Stimulated activated CD8-positive, alpha-beta memory T cell treated with anti-CD3 and anti-CD28 coated beads, Interleukin-12 subunit alpha, Interleukin-12 subunit beta, amount 100 ng/mL, for 1 hour (primary cell): ENCODE measurements at regions not wholly inside any gene's neighbourhood (a gene's known extent, or its start where the extent isn't known, plus 50 kb on each side); places are given as distances from the start of the nearest gene placed in this dataset.
"Not testable (repeated sequence)": the region's sequence is repeated elsewhere in the genome, so short reads cannot be mapped to it uniquely, and the experiment has no call there.

Source experiments
- DNase-seq: peaks from one replicate; pipeline ENCODE4 v3.0.0-alpha.2; 2020; ENCODE audit warnings: low read depth

DNA sequence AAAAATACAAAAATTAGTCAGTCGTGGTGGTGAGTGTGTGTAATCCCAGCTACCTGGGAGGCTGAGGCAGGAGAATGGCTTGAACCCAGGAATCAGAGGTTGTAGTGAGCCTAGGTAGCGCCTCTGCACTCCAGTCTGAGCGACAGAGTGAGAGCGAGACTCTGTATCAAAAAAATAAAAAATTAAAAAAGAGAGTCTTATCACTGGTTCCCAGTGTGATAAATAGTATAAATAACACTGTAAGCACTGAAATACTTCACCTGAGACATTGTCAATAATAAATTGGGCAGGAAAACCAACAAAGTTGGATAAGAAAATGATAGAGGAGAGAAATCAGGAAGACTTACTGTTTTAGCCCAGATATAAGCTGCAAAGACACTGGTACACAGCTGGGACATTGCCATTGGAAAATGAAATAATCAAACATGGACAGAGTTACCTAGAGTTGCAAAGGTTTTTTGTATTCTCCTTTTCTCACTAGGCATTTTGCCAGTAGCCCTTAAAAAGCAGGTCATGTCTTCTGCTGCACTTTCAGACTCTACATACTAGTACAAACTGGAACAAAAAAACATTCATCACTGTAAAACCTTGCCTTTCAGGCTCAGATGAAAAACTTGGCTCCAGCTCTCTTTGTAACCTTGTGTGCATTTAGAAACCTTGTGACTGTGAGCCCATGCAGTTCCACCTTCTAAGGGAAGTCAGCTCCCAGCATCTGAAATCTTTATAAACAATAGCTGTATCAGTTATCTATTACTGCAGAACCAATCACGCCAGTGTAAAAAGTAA lies 55.0 kb upstream of the PPP1R2C start:
- no peak for DNase-seq

DNA sequence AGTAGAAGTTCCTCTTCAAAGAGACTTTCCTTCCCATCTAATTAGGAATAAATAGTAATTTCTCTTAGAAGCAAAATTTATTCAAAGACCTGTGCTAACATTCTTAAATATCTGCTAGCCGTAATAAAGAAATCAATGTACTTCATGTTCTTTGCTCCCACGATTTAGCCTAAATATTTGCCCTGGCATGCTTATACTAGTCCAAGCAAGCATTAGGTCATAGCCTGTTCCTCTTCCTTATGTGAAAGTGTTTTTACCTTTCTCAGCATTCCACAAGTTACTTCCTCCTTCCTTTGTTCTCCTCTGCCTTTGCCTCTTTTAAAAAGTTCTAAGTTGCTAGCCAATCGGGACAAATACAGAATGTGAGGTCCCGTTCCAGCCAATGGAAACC lies 55.6 kb upstream of the PPP1R2C start:
- DNase-seq = not testable (repeated sequence)

- DNase-seq = no peak
Measured at GRCh38 chrX:42837101-42837726, 59.3 kb upstream of the PPP1R2C start.

- no peak for DNase-seq
Measured at GRCh38 chrX:42837747-42838146, 59.8 kb upstream of the PPP1R2C start.

- no peak for DNase-seq
Measured at GRCh38 chrX:42839632-42840031, 61.7 kb upstream of the PPP1R2C start.

DNA sequence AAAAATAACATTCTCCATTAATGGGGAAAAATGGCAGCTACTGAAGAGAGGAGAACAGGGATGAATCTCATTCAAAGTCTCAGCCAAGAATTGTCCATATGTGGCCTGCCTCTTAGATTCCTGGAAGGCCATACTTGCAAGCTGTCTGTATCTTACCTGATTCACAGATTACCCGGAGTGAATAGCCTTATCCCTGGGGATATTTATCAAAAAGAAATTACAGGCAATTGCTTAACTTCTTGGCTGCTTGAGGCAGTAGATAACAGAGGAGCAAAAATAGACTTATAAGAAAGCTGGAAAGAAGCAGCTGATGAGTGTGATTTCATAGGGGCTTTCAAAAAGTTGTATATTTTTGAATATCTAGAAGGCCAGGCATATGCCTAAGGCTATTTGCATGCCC lies 68.8 kb upstream of the PPP1R2C start:
- DNase-seq = no peak

DNA sequence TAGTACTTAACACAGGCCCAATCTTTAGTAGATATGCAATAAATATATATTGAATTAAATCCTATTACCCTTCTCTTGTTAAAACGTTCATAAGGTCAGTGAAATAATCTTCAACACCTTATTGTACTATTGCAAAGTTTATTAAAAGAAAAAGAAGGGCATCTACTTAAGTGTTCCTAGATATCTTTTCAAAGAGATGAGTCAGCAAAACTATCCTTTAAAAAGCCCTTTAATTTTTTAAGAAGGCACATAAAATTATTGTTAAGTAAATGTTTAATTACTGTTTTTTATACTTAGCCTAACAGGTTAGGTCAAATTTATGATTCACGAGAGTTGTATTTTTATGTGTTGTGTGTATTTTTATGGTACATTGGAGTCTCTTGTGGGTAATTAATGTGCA lies 77.3 kb upstream of the PPP1R2C start:
- DNase-seq = no peak

- DNase-seq = no peak
Measured at GRCh38 chrX:42857766-42858165, 79.8 kb upstream of the PPP1R2C start.

DNA sequence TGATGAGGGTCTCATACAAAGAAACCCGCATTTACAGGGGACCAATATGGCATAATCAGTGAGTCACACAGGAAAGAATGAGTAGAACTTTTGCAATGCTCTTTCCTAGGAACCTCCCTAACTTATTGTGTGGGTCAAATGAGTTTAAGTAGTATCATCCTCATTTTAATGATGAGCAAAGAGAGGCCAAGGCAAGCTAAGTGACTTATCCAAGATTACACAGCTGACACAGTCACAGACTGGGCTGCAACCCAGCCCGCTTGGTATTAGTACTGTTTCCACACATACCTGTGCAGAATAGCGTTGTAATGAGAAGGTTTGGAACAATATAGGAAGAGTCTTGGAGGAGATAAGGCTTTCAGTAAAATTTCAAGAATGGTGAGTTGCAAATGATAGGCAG lies 91.0 kb upstream of the PPP1R2C start:
- DNase-seq = no peak

- DNase-seq = no peak
Measured at GRCh38 chrX:42869659-42870476, 91.9 kb upstream of the PPP1R2C start.

DNA sequence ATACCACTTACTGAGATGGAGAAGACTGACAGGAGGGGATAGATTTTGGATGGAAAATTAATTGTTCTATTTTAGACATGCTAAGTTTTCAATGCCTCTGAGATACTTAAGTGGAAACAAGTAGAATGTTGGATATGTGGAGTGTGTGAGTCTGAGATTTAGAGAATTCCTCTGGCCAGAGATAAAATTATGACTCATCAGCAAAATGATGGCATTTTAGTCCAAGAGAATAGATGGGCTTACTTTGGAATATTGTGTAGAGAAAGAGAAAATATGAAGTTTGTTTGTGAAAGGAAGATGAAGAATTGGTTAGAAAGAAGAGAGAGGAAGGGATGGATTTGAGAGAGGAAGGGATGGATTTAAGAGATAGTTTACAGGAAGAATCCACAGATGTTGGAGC lies 108.6 kb upstream of the PPP1R2C start:
- no peak for DNase-seq

- DNase-seq = no peak
Measured at GRCh38 chrX:42900947-42901346, 123.0 kb upstream of the PPP1R2C start.

DNA sequence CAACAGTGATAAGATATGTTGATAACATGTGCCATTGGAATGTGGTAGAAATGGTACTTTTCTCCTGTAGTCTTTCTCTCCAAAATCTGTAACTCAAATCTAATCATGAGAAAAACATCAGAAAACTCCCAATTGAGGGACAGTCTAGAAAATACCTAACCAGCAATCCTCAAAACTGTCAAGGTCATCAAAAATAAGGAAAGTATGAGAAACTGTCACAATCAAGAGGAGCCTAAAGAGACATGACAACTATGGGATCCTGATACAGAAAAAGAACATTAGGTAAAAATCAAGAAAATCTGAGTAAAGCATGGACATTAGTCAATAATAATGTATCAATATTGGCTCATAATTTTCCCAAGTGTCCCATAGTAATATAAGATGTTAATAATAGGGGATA lies 124.5 kb upstream of the PPP1R2C start:
- no peak for DNase-seq

DNA sequence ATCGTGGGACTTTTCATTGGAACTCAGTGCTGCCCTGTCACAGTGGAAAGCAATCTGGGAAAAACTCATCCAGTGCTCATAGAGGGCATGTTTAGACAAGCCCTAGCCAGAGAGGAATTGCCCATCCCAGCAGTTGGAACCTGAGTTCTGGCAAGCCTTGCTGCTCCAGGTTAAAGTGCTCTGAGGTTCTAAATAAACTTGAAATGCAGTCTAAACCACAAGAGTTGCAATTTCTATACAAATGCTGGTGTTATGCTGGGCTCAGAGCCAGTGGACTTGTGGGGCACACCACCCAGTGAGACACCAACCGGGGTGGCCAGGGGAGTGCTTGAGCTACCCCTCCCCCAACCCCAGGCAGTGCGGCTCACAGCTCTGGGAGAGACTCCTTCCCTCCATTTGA lies 142.8 kb upstream of the PPP1R2C start:
- no peak for DNase-seq

- DNase-seq = no peak
Measured at GRCh38 chrX:42930071-42930470, 152.1 kb upstream of the PPP1R2C start.

DNA sequence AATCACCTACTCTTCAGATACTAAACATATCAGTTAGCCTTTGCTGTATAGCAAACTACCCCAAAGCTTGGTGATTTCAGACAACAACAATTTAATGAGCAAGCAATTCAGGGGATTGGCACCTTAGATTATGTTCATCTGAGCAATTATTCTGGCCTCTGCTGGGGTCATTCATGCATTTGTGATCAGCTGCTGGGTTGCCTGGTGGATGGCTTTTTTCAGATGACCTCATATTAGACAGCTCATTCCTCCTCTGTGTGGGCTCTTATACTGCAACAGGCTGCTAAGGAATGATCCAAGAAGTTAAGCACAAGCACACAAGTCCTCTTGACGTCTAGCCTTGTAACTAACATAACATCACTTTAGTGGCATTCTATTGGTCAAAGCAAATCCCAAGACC lies 153.0 kb upstream of the PPP1R2C start:
- DNase-seq = no peak

DNA sequence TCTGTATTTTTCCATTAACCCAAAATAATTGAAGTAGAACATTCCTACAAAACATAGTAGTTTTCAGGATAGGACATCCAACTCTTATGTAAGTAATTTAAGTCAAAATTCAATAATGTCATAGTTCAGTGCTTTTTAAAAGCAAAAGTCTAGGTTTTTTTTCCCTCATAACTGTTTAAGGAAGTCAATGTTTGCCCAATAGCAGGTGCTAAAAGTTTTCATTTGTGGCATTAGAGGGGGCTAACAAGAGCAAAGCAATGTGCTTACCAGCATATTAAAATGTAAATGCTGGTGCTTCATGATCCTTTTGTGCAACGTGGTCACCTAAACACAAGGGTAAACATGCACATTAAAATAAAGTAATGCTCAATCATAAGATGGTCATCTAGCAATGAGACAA lies 155.2 kb upstream of the PPP1R2C start:
- no peak for DNase-seq

DNA sequence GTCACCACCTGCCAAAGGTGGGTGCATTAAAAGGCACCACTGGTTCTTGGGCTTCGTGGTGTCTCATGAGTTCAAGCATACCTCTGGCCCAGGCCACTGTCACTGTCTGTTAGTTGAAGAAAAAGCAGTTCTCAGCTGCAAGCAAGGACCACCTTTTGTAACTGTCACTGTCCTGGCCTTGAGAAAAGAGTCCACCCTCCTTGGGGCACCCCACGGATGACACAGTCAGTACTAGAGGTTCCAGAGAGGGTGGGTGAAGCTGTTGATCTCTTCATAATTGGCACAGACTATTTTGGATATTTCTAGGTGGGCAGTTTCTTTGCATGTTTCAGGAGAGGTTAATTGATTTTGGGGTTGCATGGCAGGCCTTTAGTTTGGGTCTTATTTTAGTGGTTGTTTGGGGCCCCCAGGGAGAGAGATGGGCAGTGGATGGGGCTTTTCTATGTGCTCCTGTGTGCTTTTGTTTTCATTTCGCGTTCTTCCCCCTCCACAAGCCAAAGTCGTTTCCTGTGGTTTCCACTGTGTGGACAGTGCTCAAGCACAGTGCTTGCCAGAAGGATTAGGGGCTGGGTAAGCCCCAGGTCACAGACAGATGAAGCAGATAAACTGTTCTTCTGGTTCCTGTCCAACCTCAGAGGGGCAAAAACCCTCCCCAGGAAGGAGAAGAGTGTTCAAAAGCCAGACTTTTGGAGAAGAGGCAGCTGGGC lies 156.2 kb upstream of the PPP1R2C start:
- DNase-seq = no peak

DNA sequence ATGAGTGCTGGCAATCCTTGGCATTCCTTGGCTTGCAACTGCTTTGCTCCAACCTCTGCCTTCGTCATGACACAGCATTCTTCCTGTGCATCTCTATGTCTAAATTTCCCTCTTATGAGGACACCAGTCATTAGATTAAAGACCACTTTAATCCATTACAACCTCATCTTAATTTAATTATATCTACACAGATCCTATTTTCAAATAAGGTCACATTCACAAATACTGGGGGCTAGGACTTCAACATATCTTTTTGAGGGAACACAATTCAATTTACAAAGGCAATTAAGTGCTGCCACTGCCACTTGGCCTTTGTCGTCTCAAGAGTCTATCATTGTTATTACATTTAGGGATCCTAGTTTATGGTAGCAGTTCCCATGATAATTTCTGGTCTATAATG lies 163.7 kb upstream of the PPP1R2C start:
- DNase-seq = no peak

DNA sequence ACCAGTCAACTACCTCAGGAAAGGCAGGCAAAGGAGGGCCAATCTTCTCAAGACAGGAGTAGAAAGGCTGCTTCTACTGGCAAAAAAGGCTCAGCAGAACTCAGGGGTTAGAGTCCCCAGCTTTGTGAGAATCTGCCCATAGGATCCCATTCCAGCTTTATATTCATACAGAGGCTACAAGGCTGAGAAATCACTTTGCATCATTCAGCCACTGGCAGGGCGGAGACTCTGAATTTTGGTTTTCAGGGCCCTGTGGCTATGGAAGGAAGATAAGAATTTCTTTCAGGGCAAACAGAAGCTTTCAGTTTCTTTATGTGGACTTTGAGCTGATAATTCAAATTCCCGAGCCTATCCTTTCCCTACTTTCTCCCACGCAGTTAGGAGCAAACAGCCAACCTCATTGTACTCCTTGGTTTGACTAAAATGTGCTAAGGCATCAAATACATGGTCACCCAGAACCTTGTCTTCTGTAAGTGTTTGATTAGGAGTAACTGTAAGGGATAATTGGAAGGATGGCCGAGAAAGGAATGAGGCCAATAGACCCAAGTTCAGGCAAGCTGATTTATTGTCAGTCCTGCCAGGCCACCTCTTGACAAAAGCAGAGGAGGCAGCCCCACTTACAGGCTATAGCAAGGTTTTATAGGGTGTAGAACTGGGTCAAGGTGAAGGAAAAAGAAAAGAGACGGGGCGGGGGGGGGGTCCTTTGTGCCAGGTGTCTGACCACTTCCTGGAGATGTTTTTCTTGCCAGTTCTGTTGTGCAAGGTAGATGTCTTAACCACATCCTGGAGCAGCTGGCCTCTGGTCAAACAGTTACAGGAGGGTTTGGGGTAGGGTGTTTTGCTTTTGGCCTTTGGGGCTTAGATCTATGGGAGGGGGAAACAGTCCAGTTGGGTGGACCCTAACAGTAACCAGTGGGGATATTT lies 165.3 kb upstream of the PPP1R2C start:
- DNase-seq = no peak

DNA sequence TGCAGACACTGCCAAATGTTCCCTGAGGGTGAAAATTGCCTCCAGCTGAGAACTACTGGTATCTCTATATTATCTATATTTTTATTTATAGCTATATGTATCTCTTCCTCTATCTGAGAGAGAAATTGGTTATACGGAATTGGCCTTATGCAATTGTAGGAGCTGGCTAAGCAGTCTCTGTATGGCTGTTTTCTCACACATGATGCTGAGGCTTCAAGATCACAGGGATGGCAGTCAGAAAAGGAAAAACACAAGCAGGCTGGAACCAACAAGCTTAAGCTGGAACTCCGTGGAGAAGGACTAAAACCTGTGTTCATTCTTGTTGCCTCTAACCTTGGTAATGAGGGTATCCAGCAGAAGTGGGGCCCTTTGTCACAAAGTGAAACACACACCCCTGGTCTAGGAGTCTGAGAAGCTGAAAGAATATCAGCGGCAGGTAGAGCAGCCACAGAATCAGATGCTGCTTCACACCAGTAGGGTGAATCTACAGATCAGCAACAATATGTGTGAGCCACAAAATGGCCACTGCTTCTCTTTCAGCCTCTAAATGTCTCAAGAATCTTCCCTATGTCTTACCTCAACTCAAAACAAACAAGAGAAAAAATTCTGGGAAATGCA lies 166.5 kb upstream of the PPP1R2C start:
- no peak for DNase-seq
